ENCODE measurements at regions not wholly inside any gene's neighbourhood (a gene's known extent, or its start where the extent isn't known, plus 50 kb on each side); places are given as distances from the start of the nearest gene placed in this dataset.

DNA sequence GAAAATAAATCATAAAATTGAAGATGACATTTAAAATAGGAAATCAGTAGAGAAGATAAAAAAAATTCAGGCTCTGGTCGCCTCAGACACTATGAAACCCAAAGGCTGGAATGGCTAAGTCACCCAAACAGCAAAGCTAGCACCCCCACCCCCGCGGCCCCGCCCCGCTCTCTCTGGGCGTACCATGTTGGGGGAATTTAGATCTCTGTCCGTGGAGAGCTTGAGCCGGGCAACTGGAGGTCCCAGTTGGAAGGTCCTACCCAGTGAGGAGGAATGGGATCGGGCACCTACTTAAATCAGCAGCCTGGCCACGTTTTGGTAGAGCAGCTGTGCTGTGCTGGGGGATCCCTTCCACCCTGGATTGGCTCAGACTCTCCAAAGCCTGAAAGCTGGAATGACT is 150.6 kb upstream of the ANKRD55 start:
- H3K36me3 Mint-ChIP-seq (ENCODE audit: insufficient read depth in 1 of 3, low read depth in 3 of 3), result no peaks in the 10 kb centered on the region
- Histone ChIP-seq H3K27me3 (ENCODE audit: insufficient read depth, low read length) (no peaks in the 10 kb centered on the region), H3K79me1 (ENCODE audit: insufficient read depth, low read depth, low read length, poor library complexity, severe bottlenecking) (no peaks in the 10 kb centered on the region), H3K4ac (ENCODE audit: low read depth, low read length) (no peak overlapping the region), H3K9me3 (ENCODE audit: control insufficient read depth, low read depth, low read length) (no peaks in the 10 kb centered on the region), H2BK120ac (ENCODE audit: low read depth, low read length, poor library complexity, severe bottlenecking) (no peak overlapping the region), H2BK12ac (ENCODE audit: insufficient read length, low read depth, low read length) (no peak overlapping the region), H3K9ac (ENCODE audit: extremely low read depth, insufficient read length, low read length) (no peak overlapping the region), H3K4me1 (ENCODE audit: insufficient read depth, low read length) (no peaks in the 10 kb centered on the region), H3K14ac (ENCODE audit: insufficient read depth, low read length) (no peak overlapping the region), H3T11ph (ENCODE audit: low read length) (no peak overlapping the region), H3K79me2 (ENCODE audit: insufficient read depth, low read length) (no peaks in the 10 kb centered on the region), H3K27ac (ENCODE audit: insufficient read length, low read depth, low read length) (no peak overlapping the region), H4K91ac (ENCODE audit: insufficient read length, low read depth, low read length) (no peak overlapping the region), H3K4me2 (ENCODE audit: insufficient read depth, insufficient read length, low read length) (no peak overlapping the region), H2AFZ (ENCODE audit: low read length) (no peak overlapping the region), H4K20me1 (ENCODE audit: control insufficient read depth, insufficient read depth, insufficient read length) (no peaks in the 10 kb centered on the region), H2BK15ac (ENCODE audit: low read depth, low read length) (no peak overlapping the region), H2AK5ac (ENCODE audit: insufficient read length, low read length) (no peak overlapping the region), H3K18ac (ENCODE audit: insufficient read length, low read depth, low read length) (no peak overlapping the region), H3K56ac (ENCODE audit: insufficient read length, low read depth, low read length) (no peak overlapping the region), H3K23ac (ENCODE audit: insufficient read length, low read depth, low read length) (no peak overlapping the region), H4K5ac (ENCODE audit: insufficient read length, low read depth, low read length) (no peak overlapping the region), H3K23me2 (ENCODE audit: insufficient read length, low read depth, low read length, poor library complexity, severe bottlenecking) (no peaks in the 10 kb centered on the region), H2BK20ac (ENCODE audit: low read depth, low read length, poor library complexity, severe bottlenecking) (no peak overlapping the region), H2BK5ac (ENCODE audit: insufficient read length, low read length) (no peak overlapping the region), H4K8ac (replicated peaks; ENCODE audit: insufficient read length, low read depth, low read length) (no peak overlapping the region)
- no peak overlapping the region for H3K27ac Mint-ChIP-seq
- WGBS (ENCODE audit: extremely low coverage, insufficient read length, low lambda C conversion rate), result no CpG with 5 or more reads among the region's 10 CpGs
- peaks cover 9% of the 10 kb centered on the region in 2 experiments for H3K4me1 Mint-ChIP-seq
- DNase-seq, result no peak
- TF ChIP-seq CTCF (conservative IDR thresholded peaks at IDR 0.05), result no peak
- H3K4me3 Mint-ChIP-seq, result no peak overlapping the region
- H3K27me3 Mint-ChIP-seq (ENCODE audit: low read depth), result no peaks in the 10 kb centered on the region
- H3K9me3 Mint-ChIP-seq, result no peaks in the 10 kb centered on the region

Data from H9 (cell line).